ENCODE measurements at regions not wholly inside any gene's neighbourhood (a gene's known extent, or its start where the extent isn't known, plus 50 kb on each side); places are given as distances from the start of the nearest gene placed in this dataset.

DNA sequence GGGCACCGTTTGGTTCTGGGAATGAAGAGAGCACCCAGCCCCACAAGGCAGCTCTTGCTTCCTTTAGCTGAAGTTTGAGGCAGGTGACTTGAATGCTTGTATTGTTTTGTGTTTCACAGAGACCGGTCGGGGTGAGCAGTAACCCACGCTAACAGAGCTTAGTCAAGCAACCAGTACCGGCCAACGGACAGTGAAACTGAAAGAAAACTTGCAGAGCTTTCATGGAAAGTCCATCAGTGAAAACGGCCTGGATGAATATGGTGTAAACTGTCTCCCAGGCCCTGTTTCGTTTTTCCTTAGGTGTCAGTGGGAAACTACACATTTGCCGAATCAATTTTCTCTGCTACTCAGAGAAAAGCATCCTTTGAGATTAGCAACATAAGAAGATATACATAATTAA lies 101.1 kb downstream of the LYZL1 start:
- no peak overlapping the region for H3K4me2 ChIP-seq (ENCODE audit: insufficient read depth, low read length)
- no peaks in the 10 kb centered on the region for H3K36me3 ChIP-seq (ENCODE audit: control insufficient read depth, insufficient read depth, low read length)
- no peaks in the 10 kb centered on the region for H3K9me1 ChIP-seq (ENCODE audit: control insufficient read depth, insufficient read depth, low read length)
- ChIA-PET POLR2A (interaction anchor here (0.5 to 0.6 kb wide), 2 partner anchors 28 to 31 kb away, joined by 3 read pairs; no protein-coding TSS in a partner anchor), CTCF (ENCODE audit: low intra/inter-chr PET ratio) (interaction anchor here (1.0 kb wide), 1 partner anchor 133 kb away, joined by 3 read pairs; no protein-coding TSS in a partner anchor)
- 0% methylated on average over 9 of the region's 9 CpGs for WGBS (ENCODE audit: insufficient coverage, low coverage, missing lambda C conversion rate)
- no peaks in the 10 kb centered on the region for H4K20me1 ChIP-seq (replicated peaks; ENCODE audit: control insufficient read depth, insufficient read depth, low read length)
- no peak overlapping the region for H3K4me3 ChIP-seq
- intact Hi-C loops (cut with micrococcal nuclease) (no loop called here), in situ Hi-C loops (cut with MboI) (loop anchor here (5.0 kb wide), 1 partner anchor 1202 kb away; no protein-coding TSS in a partner anchor)
- FAIRE-seq (no peak), ATAC-seq (no peak), DNase-seq (ENCODE audit: extremely low read depth in 1 of 4, low spot score in 3 of 4) (no peak)
- H3K27me3 ChIP-seq (ENCODE audit: control insufficient read depth in 2 of 2, insufficient read depth in 2 of 2, low read length in 2 of 2), result peaks cover 18 to 35% of the 10 kb centered on the region in 2 experiments; a peak in 3 of 5 replicates
- no peaks in the 10 kb centered on the region for H3K9me3 ChIP-seq (replicated peaks; ENCODE audit: control insufficient read depth, insufficient read depth, low read depth, low read length)
- no peaks in the 10 kb centered on the region for H3K4me1 ChIP-seq (replicated peaks in 1 of 2; ENCODE audit: control insufficient read depth in 2 of 2, insufficient read depth in 2 of 2, low read length in 2 of 2)
- no peak overlapping the region for H2AFZ ChIP-seq (ENCODE audit: low read depth, low read length)
- BruUV-seq (replicated peaks), result no TSS peak
- H3K27ac ChIP-seq (ENCODE audit: extremely low read depth, low read depth, low read length), result no peak overlapping the region
- no peaks in the 10 kb centered on the region for H3K79me2 ChIP-seq (ENCODE audit: control insufficient read depth, insufficient read depth, low read length)
- H3K9ac ChIP-seq (ENCODE audit: insufficient read depth in 1 of 2, low read depth in 2 of 2, low read length in 2 of 2), result no peak overlapping the region
- no peak for TF ChIP-seq ARNT (IDR thresholded peaks at IDR 0.05)
- no peak for TF ChIP-seq ILK (tag; IDR thresholded peaks at IDR 0.05; ENCODE audit: borderline replicate concordance, low read depth)
- TF ChIP-seq, protein P1, sequence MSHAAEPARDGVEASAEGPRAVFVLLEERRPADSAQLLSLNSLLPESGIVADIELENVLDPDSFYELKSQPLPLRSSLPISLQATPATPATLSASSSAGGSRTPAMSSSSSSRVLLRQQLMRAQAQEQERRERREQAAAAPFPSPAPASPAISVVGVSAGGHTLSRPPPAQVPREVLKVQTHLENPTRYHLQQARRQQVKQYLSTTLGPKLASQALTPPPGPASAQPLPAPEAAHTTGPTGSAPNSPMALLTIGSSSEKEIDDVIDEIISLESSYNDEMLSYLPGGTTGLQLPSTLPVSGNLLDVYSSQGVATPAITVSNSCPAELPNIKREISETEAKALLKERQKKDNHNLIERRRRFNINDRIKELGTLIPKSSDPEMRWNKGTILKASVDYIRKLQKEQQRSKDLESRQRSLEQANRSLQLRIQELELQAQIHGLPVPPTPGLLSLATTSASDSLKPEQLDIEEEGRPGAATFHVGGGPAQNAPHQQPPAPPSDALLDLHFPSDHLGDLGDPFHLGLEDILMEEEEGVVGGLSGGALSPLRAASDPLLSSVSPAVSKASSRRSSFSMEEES (CRISPR knock-in tag; IDR thresholded peaks at IDR 0.05), result no peak
- TF ChIP-seq, protein P2, sequence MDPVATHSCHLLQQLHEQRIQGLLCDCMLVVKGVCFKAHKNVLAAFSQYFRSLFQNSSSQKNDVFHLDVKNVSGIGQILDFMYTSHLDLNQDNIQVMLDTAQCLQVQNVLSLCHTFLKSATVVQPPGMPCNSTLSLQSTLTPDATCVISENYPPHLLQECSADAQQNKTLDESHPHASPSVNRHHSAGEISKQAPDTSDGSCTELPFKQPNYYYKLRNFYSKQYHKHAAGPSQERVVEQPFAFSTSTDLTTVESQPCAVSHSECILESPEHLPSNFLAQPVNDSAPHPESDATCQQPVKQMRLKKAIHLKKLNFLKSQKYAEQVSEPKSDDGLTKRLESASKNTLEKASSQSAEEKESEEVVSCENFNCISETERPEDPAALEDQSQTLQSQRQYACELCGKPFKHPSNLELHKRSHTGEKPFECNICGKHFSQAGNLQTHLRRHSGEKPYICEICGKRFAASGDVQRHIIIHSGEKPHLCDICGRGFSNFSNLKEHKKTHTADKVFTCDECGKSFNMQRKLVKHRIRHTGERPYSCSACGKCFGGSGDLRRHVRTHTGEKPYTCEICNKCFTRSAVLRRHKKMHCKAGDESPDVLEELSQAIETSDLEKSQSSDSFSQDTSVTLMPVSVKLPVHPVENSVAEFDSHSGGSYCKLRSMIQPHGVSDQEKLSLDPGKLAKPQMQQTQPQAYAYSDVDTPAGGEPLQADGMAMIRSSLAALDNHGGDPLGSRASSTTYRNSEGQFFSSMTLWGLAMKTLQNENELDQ (CRISPR knock-in tag; IDR thresholded peaks at IDR 0.05; ENCODE audit: borderline replicate concordance), result no peak
- no peak for TF ChIP-seq ZNF586 (CRISPR knock-in tag; conservative IDR thresholded peaks at IDR 0.05)
- no peak for TF ChIP-seq HDAC1 (IDR thresholded peaks at IDR 0.05)
- TF ChIP-seq POLR2H (tag; IDR thresholded peaks at IDR 0.05; ENCODE audit: low read depth), result no peak
- TF ChIP-seq, protein P3, sequence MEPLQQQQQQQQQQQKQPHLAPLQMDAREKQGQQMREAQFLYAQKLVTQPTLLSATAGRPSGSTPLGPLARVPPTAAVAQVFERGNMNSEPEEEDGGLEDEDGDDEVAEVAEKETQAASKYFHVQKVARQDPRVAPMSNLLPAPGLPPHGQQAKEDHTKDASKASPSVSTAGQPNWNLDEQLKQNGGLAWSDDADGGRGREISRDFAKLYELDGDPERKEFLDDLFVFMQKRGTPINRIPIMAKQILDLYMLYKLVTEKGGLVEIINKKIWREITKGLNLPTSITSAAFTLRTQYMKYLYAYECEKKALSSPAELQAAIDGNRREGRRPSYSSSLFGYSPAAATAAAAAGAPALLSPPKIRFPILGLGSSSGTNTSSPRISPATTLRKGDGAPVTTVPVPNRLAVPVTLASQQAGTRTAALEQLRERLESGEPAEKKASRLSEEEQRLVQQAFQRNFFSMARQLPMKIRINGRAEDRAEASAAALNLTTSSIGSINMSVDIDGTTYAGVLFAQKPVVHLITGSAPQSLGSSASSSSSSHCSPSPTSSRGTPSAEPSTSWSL (CRISPR knock-in tag; IDR thresholded peaks at IDR 0.05; ENCODE audit: borderline replicate concordance), result no peak
- no peak for TF ChIP-seq NKRF (IDR thresholded peaks at IDR 0.05; ENCODE audit: borderline replicate concordance)
- TF ChIP-seq KDM4B (IDR thresholded peaks at IDR 0.05; ENCODE audit: borderline replicate concordance in 2 of 2, low read depth in 1 of 2), result no peak
